ENCODE measurements at regions not wholly inside any gene's neighbourhood (a gene's known extent, or its start where the extent isn't known, plus 50 kb on each side); places are given as distances from the start of the nearest gene placed in this dataset.

DNA sequence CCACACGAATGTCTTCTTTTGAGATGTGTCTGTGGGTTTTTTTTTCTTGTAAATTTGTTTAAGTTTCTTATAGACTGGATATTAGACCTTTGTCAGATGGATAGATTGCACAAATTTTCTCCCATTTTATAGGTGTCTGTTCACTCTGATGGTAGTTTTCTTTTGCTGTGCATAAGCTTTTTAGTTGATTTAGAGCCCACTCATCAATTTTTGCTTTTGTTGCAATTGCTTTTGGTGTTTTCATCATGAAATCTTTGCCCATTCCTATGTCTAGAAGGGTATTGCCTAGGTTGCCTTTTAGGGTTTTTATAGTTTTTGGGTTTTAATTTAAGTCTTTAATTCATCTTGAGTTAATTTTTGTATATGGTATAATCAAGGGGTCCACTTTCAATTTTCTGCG lies 57.7 kb downstream of the NKX2-2 start:
- DNase-seq (ENCODE audit: low read depth) = no peak
- TF ChIP-seq, protein P1, sequence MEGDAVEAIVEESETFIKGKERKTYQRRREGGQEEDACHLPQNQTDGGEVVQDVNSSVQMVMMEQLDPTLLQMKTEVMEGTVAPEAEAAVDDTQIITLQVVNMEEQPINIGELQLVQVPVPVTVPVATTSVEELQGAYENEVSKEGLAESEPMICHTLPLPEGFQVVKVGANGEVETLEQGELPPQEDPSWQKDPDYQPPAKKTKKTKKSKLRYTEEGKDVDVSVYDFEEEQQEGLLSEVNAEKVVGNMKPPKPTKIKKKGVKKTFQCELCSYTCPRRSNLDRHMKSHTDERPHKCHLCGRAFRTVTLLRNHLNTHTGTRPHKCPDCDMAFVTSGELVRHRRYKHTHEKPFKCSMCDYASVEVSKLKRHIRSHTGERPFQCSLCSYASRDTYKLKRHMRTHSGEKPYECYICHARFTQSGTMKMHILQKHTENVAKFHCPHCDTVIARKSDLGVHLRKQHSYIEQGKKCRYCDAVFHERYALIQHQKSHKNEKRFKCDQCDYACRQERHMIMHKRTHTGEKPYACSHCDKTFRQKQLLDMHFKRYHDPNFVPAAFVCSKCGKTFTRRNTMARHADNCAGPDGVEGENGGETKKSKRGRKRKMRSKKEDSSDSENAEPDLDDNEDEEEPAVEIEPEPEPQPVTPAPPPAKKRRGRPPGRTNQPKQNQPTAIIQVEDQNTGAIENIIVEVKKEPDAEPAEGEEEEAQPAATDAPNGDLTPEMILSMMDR (conservative IDR thresholded peaks at IDR 0.05; ENCODE audit: low read length) = no peak
- no peak overlapping the region for H3K4me3 ChIP-seq (ENCODE audit: low read length)

DNA sequence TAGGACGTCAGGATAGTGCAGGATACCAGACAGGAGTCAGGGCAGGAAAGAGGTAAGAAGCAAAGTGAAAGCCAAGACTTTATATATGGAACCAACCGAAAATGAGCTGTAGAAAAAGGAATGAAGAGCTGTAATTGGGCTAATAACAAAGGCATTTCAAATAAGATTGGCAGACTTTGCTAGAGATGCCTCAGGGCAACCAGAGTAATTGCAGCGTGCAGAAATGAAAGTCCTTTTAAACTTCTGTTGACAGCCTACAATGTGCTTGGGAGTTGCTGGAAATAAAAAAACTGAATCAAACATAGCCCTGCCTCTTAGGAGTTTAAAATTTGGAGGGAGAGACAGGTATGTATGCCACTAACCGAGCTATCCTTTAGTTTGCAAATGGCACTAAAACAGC lies 56.4 kb upstream of the NKX2-4 start:
- DNase-seq (ENCODE audit: low read depth) = no peak
- TF ChIP-seq, protein P1 (conservative IDR thresholded peaks at IDR 0.05; ENCODE audit: low read length) = no peak
- no peak overlapping the region for H3K4me3 ChIP-seq (ENCODE audit: low read length)

DNA sequence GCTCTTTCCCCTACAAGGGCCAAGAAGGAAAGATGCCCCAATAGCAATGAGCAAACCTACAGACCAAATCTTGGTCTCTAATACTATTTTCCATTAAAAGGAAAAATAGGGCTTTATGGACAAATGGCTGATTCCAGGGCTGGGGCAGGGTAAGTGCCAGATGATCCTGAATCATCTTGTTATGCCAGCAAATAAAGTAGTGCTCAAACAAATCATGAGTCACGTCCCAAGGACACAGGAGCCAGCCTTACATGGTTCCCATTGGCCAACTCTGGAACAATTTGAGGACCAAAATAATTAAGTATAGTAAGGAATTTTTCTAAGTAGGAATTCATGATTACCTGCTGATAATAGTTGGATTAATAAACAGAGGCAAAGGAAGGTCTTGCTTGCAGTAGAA lies 53.2 kb upstream of the NKX2-4 start:
- no peak overlapping the region for H3K4me3 ChIP-seq (ENCODE audit: low read length)
- peak; percentile 3 for DNase-seq (ENCODE audit: low read depth)
- TF ChIP-seq, protein P1 (conservative IDR thresholded peaks at IDR 0.05; ENCODE audit: low read length) = no peak

Measured in AG10803 (cell line).